ENCODE measurements at regions not wholly inside any gene's neighbourhood (a gene's known extent, or its start where the extent isn't known, plus 50 kb on each side); places are given as distances from the start of the nearest gene placed in this dataset.

DNA sequence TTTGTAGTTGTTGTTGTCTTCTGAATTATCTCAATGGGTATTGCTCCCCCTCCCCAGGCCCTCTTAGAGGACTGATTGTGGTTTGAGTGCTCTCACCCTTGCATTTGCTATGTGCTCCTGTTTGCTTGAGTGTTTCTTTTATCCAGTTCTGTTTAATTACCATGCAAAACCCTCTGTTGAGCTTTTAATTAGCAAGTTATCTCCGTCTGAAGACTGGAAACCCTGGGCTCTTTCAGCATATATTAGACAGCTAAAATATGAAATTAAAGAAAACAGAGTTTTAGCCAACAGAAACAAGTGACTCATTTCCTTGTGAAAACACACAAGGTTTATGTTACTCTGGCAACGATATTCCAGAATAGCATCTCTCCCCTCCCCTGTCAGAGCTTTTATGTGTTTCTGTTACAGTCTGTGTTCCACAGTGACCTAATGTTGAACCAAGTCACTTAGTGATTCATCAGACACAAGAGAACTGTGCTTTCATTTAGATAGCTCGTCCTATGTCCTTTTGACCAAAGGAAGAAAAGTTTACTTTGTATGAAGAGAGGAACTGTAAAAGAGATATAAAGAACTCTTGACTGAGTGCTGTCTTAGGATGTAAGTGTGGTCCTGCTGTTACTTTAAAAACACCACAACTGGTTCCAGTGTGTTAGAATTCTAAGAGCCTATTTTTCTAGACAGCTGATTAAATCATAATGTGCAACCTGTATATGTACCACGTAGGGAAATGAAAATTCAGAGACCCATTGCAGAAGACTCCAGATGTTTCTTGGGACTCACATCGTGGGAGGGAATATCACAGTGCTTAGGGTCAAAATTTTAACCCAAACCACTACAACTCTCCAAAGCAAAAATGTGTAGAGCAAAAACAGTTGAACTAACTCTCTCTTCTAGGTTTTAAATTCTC, 172.8 kb upstream of the RBMS1 start:
- ChIA-PET CTCF (no interaction called here), POLR2A (no interaction called here)

DNA sequence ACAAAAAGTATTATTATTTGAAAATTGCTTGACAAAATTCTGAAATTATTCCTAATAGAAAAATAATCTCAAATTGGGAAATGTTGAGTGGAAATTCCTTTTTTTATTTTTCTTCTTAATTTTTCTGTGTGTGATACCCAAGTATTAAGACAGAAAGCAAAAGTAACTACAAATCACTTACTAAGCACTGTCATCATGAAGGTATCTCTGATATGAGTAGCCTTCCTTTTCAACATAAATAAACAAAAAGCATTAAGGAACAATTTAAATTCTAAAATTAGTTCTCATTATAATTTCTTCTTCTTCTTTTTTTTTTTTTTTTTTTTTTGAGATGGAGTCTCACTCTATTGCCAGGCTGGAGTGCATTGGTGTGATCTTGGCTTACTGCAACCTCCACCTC, 174.2 kb upstream of the RBMS1 start:
- ChIA-PET POLR2A (no interaction called here), CTCF (no interaction called here)

DNA sequence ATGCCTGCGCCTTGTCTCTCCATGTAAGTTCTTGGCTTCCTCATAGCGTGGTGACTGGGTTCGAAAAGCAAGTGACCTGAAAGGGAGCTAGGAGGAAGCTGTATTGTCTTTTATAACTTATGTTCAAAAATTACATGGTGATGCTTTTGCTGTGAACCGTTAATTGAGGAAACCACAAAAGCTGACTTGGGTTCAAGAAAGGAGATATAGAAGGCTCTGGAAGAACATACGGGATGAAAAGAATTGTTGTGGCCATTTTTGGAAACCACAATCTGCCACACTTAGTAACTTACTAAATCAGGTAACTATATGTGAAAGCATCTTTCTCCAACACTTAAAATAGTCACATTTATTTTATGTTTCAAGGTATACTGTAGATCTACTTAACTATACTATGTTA, 177.0 kb upstream of the RBMS1 start:
- POLR2A ChIA-PET: no interaction called here
- CTCF ChIA-PET: interaction anchor here (0.7 kb wide), 1 partner anchor 346 kb away, joined by 3 read pairs; no protein-coding TSS in a partner anchor

DNA sequence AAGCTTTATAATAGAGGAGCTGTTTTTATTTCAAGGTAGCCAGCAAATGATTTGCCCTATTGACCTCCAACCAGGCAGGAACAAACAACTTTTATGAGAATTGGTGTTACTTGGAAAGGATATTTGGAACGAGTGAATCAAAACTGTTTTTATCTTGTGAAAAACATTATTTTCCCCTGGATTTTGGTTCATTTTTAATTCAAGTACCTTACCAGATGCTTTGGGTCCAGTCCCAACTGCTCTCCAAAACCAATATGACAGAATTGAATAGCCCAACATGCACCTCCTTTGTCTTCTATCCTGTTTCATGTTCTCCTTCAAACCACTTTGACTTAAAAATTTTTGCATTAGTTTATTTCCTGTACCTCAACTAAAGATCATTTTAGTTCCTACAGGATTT, 178.6 kb upstream of the RBMS1 start:
- ChIA-PET CTCF (no interaction called here), POLR2A (no interaction called here)

DNA sequence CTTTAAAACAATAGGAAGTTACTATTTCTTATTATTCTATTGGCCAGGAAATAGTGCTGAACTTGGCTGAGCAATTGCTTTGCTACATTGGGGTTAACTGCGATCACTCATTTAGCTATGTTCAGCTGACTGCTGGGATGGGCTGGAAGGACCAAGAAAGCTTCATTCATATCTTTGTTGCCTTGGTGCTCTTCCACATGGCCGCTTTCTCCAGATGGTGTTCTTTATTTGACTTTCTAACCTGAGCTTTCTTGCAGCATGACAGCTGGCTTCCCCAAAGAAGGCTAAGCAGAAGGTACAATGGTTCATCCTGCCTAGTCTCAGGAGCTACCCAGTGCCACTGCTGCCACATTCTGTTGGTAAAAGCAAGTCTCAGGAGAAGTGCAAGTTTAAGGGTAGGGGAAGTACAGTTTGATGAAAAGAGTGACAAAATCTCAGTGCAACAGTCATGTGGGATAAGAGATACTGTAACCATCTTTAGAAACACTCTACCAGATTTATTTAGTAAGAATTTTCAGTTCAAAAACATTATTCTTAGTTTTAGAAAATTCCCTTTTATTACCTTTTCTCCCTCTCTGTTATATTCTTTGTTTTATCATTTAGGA, 180.6 kb upstream of the RBMS1 start:
- CTCF ChIA-PET: no interaction called here
- POLR2A ChIA-PET: no interaction called here

DNA sequence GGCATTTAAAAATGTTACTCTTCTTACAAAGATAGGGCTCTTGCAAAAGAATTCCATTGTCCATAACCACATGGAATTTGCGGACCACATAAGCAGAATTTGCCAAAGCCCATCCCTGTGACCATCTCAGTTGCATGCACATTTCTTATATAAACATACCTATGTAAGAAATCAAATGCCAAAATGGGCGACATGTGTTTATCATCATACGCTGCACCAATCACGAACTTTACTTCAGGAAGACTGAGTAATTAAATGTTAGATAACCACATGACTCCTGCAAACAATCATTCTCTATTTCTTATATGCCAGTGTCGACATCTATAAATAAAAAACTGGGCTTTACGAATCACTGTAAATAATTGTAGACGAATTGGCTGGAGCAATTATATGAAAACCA, 186.1 kb upstream of the RBMS1 start:
- ChIA-PET CTCF (no interaction called here), POLR2A (no interaction called here)

DNA sequence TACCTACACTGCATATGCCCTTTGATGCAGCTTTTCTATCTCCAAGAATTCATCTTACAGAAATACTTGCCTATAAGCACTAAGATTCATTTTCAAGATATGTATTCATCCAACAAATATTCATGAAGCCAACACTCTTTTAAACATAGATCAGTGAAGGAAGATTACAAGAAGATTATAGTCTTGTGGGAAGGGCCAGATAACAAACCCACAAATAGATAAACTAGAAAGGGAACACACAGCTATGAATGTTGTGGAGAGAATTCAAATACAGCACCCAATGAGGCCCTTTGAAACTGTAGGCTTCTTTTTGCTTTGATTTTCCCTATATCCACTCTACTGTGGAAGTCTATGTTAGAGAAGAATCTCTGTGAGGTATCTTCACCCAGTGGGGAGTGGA, 186.7 kb upstream of the RBMS1 start:
- POLR2A ChIA-PET: no interaction called here
- CTCF ChIA-PET: no interaction called here

DNA sequence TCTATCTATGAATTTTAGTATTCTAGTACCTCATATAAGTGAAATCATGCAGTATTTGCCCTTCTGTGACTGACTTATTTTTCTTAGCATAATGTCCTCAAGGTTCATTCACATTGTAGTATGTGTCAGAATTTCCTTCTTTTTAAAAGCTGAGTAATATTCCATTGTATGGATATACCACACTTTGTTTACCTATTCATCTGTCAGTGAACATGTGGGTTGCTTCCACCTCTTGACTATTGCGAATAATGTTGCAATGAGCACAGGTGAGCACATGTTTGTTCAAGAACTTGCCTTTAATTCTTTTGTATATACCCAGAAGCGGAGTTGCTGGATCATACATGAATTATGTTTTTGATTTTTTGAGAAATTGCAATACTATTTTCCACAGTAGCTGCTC, 187.4 kb upstream of the RBMS1 start:
- POLR2A ChIA-PET: no interaction called here
- CTCF ChIA-PET: no interaction called here

DNA sequence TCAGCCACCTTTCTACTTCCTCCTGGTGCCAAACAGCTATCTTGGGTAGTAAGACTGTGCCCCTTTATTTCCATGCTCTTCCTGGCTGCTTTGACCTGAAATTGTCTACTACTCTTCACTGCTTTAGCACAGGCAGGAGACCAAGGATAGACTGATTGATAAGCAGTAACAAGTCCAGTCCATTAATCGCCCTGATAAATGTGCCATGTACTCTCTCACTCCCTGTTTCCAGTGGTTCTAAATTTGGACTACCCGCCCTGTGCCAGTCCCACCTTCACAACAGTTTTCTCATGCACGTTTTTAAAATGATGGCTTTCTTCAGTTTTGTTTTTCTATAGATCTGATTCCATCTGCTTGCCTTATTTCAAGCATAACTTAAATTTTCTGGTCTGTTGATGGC, 189.6 kb upstream of the RBMS1 start:
- CTCF ChIA-PET: no interaction called here
- POLR2A ChIA-PET: no interaction called here

DNA sequence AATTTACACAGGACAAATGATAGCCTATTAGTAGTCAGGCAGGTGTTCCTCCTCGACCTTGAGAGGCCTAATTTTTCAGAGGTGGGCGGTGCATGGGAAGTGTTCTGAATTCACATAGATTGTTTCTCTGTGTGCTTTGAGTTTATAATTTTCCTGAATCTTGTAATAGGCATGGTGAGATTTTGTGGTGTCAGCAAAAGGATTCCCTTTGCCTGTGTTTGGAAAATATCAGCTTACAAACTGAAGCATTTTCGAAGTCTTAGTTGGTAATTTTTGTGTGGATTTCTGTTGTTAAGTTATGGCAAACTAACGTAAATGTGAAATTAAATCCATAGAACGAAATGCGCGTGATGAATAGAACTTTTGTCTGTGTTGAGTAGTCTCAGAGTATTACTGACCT, 194.0 kb upstream of the RBMS1 start:
- ChIA-PET CTCF (no interaction called here), POLR2A (no interaction called here)

DNA sequence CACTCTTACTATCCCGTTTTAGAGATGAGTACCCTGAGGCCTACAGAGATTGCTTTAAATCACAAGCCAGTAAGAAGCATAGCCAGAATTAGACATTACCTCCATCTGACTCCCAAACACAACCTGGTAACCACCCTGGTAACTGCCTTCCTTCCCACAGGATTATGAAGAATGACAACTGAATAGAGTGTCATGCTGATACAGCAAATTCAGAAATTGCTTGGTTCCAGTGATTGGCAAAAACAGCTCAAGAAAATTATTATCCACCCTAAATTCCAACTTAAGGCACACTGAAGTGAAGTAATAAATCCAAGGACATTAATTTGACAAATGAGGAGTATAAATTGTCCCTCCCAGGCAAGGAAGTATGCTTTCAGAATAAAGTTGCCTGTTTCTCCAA, 195.8 kb upstream of the RBMS1 start:
- CTCF ChIA-PET: interaction anchor here (0.6 kb wide), 1 partner anchor 1883 kb away, joined by 4 read pairs; no protein-coding TSS in a partner anchor
- POLR2A ChIA-PET: no interaction called here

DNA sequence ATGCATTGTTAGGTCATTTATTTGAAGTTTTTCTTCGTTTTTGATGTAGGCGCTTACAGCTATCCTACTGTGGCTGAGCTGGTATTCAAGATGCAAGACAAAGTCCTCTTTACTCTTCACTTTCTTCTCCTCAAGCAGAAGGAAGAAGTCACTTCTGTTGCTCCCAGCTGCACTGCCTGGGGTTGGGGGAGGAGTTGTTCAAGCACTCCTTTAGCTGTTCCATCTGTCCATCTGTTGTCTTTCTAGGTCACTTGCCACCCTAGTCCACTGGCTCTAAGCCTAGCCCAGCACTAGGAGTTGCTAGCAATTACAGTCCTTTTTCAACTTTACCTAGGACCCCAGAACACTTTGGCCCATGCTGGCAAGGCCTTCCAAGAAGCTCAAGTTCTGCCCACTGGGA, 200.6 kb upstream of the RBMS1 start:
- ChIA-PET CTCF (no interaction called here), POLR2A (no interaction called here)

DNA sequence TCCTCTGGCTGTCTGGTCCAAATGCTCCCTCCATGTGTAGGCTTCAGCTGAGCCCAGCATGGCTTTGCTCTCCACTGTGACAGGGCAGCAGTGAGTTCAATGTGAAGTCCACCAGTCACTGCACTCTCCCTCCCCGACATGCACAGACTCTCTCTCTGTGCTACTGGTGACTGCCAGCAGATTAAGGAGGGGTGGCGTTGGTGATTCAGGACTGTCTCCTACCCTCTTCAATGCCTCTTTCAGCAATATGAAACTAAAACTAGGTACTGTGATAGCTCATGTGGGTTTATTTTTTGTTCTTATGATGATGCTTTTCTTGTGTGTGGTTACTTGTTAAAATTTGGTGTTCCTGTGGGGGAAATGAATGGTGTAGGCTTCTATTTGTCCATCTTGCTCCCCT, 201.0 kb upstream of the RBMS1 start:
- CTCF ChIA-PET: no interaction called here
- POLR2A ChIA-PET: no interaction called here

DNA sequence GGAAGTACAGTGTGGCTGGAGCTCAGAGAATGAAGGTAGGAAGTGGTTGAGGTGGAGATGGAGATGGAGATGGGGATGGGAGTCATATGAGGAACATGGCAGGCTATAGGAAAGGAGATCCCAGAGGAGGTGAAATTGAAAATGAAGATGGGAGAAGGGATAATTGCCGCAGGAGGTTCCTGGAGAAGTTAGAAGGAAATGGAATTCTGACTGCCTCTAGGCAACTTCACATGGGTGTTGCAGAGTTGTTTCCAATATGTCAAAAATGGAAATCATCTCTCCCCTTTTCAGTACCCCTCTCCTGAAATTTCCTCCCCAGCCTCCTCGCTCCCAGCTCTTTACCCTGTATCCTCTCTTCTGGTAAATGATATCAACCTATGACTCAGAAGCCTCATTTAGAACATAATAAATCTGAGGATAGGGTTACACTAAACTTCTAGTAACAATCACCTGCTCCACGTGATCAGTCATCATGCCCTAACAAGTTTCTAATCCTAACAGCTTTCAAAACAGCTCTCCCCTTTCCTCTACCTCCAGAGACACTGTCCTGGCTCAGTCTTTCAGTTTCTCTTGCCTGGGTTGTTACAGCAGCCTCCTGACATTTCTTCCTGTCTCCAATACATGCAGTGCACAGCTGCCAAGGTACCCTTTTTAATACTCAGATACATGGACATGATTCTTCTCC, 201.9 kb upstream of the RBMS1 start:
- ChIA-PET CTCF (no interaction called here), POLR2A (no interaction called here)

DNA sequence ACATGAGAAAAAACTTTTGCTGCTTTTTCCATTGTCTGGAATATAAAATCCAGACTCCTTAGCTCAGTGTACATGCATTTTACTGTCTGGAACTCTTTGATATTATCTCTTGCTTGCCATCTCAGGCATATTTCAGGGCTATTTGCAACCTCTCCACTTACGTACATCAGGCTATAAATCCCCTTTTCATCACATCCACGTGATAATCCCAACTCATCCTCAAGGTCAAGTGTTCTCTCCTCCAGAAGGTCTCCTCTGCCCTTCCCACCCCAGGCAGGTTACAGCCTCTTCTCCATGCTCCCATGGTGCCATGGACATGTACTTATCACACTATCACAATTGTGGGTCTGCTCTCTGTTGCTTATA, 202.5 kb upstream of the RBMS1 start:
- POLR2A ChIA-PET: no interaction called here
- CTCF ChIA-PET: no interaction called here

DNA sequence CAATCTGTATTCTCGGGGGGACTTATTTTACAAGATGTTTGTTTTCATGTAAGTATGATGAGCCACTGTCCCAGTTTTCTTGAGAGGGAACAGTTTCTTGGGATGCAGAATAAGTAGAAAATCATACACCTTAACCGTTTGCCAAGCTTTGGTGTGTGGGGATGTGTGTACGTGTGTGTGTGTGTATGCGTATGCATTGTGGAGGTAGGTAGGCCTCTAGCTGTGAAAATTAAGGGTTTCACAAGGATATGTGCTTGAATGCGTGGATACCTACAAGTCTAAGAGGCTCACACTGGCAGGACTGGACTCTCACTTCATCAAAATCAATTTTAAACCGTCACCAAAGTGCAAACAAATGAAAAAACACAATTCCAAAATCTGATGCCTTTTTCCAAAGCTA, 204.2 kb upstream of the RBMS1 start:
- CTCF ChIA-PET: no interaction called here
- POLR2A ChIA-PET: no interaction called here

DNA sequence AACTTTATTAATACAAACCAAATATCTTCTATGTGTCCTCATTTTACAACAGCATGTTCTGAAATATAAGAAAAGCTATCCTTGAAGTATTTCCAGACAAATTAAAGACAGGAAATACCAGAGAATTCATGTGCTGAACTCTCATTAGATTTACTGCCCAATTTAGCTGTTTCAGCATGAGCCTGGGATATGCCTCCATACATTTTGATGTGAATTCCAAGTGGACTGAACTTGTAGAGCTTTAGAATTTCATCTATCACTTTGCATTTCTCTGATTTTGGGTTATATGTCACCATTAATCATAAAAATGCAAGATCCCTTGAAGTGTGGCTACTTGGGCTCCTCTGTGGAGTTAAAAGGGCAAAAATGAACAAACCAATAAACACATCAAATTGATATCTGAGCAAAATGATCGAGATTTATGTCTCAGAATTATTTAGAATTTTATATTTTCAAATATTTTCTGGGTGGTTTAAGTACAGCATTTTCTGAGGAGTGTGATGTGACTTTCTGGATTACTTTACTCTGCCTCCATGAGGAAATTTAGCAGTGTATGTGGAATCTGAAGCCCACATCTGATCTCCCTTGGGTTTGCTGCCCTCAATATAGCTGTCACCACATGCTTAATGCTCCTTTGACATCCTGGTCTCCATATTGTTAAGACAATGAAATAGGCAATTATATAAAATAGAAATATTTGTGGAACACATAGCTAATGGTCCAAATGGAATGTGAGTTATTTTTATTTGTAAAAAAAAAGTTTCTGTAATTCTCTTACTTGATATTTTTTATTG, 206.6 kb upstream of the RBMS1 start:
- POLR2A ChIA-PET: no interaction called here
- CTCF ChIA-PET: no interaction called here

DNA sequence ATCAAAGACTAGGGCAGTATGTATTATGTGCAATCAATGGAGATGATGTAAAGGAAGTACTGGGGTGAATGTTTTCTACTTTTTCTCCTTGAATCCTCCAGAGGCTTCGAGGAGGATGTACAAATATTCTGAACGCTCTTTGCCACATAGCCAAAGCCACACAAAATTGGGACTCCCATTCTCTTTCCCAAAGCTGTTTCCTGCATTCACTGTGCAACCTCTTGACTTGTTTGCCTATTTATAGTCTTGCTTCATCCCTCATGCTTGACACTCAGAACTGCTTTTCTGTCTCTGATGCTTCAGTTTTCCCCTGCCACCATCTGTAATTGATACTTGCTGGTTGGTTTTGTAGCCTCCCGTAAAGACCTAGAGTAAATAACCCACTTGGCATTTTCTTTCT, 208.2 kb upstream of the RBMS1 start:
- POLR2A ChIA-PET: no interaction called here
- CTCF ChIA-PET: no interaction called here

DNA sequence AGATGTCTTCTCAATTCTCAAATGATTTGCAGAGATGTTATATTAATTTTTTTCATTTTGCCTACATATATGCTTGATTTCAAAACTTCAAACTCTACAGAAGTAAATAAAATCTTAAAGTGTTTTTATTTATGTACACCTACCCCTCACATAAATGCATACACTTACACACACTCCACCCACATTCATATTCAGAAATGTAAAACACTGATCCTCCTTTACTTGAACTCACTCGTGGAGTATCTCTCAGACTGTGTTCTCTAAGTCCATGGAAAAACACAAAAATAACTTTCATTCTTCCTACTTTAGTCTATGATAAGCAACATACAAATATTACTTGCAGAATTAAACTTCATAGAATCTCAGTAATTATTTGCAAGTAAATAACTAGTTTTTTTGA, 209.1 kb upstream of the RBMS1 start:
- ChIA-PET CTCF (no interaction called here), POLR2A (no interaction called here)

DNA sequence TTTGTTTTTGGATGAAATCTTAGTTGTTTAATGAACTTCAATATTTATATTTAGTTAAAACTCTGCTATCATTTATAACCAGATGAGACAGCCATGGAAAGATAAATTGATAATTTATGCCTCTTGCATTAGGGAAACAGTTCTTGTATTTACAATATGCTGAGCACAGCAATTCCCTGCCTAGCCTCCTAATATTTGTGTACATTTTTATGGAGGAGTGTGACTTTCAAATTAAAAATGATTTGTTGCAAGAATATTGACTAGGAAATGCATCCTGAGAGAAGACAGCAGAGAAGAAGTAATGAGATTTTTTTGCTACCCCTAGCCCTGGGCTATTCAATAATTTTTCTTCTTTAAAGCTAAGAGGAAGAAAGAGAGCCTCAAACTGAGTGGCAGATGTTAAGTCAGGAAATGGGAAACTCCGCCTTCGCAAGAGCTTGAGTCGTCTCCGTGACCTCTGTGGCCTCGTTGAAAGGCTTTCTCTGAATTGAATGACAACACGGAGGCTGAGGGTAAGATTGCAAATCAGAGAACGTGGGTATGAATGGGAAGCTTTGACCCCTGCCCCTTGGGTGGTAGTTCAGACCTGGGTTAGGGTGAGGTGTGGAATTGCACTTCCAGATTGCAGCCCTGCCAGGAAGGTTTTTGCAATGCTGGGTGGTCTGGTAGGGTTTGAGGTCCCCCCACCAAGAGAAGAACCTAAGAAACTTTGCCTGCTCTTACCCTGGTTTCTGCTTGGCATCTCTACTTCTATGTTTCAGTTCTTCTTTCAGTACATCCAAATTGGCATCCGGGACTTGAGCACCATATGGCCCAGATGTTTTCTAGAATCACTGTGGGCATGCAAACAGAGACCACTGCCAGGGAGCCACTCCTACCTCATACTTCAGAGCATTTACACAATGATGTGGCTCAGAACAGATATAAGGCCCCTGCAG, 210.3 kb upstream of the RBMS1 start:
- CTCF ChIA-PET: no interaction called here
- POLR2A ChIA-PET: no interaction called here
